Kidney glomerular epithelial cell (primary cell): ENCODE measurements at regions not wholly inside any gene's neighbourhood (a gene's known extent, or its start where the extent isn't known, plus 50 kb on each side); places are given as distances from the start of the nearest gene placed in this dataset.

Source experiments
- DNase-seq: peaks from one replicate; lab custom pipeline; 2025; lab: John Stamatoyannopoulos, UW

- DNase-seq: no peak
Measured at GRCh38 chr22:49586873-49587272, 240.8 kb downstream of the BRD1 start.

- no peak for DNase-seq
Measured at GRCh38 chr22:49586244-49586748, 241.4 kb downstream of the BRD1 start.

GRCh38 chr22:49585461-49586243, 242.0 kb downstream of the BRD1 start:
- no peak for DNase-seq

DNA sequence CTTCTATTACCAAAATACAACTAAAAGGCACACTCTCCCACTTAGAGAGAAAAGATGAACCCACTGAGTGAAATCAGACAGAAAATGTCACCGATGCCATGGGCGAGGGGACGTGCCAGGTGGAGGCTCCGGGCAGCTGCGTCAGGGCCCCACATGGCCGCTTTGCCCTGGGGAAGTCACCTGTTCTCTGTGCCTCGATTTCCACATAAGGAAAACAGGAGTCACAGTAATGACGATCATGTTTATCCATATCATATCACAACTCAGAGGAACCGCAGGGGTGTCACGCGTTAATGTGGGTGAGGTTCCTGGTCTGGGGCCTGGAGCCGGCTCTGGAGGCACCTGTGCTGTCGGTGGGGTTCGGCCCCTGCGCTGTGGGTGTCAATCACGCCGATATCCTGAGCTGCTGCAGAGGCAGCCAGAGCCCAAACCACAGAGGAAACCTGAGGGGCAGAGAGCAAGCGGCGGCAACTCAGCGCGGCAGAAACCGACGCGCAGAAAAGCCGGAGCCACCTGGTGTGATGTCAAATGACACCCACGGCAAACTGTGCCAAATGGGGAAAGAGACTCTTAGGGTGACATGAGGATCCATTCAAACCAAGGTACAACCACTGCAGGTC, 243.7 kb downstream of the BRD1 start:
- no peak for DNase-seq

DNA sequence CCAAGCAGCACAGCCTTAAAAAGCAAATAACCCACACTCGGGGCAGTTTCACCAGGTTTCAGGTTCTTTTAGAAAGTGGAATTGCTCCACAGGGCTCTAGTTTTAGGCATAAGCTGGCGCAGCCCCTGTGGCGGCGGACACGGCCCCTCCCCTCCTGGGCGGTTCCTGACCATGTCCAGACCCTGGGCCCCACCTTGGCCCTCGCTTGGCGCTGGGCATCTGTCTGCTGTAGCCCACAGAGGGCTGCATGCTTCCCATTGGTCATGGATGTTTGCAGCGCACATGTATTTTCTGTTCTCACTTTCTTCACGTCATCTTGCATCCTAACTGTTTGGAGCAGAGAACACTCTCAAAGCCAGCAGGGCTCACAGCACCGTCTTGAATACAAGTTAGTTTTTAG, 244.3 kb downstream of the BRD1 start:
- DNase-seq: no peak

DNA sequence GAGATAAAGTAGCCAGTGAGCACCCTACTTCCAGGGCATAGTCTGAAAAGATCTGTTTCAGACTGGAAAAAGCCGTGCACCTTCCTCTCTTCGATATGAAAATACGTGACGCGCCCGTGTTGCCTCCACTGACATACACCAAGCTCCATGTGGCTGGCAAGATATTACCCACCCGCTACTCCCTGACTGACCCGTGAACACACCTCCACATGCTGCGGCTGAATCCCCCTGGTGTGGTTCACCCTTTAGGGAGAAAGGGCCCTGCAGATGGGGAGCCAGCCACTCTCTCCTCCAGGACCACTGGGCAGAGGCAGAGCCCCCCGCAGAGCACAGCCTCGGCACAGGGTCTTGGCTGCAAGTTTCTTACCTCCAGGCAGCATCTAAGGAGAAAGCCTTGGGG, 245.0 kb downstream of the BRD1 start:
- no peak for DNase-seq

DNA sequence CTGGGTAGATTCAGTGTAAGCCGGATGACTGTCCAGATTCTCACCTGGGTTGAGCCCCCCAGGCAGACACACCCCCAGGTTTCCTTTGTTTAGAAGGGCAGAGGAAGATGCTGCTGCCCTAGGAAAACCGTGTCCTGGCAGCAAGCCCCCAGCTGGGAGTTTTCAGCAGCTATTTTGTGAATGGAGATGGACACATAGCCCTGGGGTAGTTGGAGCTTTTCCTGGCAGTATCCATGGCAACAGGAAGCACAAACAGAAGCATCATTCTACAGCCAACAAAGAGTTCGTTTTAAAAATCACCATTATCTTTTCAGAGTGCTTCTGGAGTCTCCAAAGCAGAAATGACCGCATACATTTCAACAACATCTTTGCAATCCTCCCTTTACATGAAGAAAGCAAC, 245.5 kb downstream of the BRD1 start:
- no peak for DNase-seq

GRCh38 chr22:49580024-49580423, 247.6 kb downstream of the BRD1 start:
- DNase-seq: no peak

DNA sequence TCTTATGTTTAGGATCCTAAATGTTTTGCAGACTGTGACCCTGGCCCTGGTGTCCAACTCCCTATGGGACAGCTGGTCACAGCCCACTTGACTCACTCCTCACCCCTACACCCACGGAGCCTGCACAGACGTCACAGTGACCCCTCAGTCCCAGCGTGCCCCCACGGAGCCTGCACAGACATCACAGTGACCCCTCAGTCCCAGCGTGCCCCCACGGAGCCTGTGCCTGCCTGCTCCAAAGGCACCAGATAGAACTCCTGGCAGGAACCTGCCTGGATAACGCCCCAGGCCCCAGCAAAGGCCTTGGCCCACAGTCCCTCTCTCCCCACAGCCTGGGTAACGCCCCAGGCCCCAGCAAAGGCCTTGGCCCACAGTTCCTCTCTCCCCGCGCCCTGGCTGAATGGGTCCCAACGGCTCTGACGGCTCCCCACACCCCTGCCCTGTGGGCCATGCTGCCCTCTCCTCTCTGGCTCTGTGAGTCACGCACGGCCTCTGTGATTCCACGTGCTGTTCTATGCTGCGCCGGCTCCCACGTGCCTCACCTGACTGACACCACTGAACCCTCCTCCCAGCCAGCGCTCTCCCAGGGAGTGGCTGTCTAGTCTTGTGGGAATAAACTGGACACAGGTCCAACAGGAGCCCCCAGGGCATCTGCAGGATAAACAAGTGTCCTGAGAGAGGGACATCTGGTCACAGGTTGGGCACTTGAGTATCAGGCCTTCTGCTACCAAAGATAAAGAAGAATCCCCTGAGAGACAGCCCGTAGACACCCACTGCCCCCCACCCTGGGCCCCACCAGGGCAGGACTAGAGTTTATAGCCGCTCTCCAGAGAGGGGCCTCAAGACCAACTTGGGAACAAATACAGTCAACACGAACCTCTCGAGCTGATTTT, 250.3 kb downstream of the BRD1 start:
- DNase-seq: no peak

GRCh38 chr22:49576241-49577141, 251.2 kb downstream of the BRD1 start:
- no peak for DNase-seq

GRCh38 chr22:49575703-49576081, 252.0 kb downstream of the BRD1 start:
- no peak for DNase-seq

DNA sequence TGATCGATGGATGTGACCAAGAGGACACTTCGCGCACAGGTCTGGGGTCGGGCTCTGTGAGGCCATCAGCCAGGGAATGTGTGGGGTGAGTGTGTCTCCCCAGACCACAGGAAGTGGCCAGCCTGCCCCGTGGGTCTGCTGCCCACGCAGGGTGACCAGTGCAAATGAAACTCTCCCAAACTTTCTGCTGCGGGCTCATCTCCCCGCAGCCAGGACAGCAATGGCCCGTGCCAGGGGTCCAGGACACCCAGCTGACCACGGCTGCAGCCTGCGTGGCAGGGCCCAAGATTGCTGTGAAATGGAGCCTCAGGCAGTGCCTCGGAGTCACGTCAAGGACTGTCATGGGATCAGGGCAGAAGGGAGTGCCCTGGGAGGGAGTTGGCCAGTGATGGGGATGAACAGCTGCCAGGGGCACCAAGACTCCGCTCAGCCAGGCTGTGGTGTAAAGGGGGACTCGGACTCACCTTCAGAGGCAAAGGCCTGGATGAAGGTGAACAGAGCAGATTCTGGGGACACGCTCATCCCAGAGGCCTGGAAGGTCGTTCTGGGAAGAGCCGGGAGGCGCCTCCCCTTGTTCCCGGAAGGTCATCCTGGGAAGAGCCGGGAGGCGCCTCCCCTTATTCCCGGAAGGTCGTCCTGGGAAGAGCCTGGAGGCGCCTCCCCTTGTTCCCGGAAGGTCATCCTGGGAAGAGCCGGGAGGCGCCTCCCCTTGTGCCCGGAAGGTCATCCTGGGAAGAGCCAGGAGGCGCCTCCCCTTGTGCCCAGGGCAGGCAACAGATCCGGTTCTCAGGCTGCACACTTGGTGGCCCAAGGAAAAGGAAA, 252.6 kb downstream of the BRD1 start:
- no peak for DNase-seq

GRCh38 chr22:49574205-49574880, 253.3 kb downstream of the BRD1 start:
- DNase-seq: no peak

DNA sequence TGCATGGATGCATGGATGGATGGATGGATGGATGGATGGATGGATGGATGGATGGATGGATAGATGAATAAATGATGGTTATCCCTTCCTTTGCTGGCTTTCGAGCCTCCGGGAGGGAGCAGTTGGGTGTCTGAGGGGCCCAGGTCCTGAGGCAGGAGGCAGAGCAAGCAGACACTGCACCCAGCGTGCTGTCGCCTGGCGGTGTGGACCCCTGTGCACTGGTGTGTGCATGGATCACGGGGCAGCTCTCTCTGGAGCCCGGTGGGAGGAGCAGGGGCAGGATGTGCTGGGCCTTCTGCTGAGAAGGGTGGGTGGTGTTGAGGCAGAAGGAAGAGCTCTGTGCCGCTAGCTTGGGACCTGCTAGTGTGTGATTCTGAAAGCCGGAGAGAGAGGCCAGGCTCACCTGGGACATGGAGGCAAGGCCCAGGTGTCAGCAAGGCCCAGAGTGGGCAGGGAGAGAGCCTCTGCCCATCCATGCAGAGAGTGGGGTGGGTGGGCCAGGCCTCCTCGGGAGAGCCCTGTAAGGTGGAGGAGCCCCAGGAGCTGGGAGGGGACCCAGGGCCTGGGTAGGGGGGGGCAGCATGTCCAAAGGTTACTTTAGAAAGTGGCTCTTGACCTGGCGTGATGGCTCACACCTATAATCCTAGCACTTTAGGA, 254.4 kb downstream of the BRD1 start:
- DNase-seq: no peak

DNA sequence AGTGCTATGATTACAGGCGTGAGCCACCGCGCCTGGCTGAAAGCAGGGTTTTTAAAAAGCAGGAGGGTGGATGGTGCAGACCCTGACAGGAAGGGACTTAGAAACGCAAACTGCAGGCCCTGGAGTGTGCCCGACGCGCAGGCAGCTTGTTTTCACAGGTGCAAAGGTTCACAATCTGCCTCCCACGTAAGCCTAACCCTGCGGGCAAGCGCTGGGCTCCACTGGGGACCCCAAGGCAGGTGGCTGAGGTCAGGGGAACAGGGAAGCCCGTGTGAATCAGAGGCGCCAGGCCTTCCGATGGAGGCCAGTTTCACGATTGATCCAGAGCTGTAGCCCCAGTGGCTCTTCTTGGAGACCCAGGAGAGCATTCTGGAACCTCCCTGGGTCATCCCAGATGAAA, 256.3 kb downstream of the BRD1 start:
- no peak for DNase-seq

- DNase-seq: no peak
Measured at GRCh38 chr22:49570032-49570848, 257.4 kb downstream of the BRD1 start.

- no peak for DNase-seq
Measured at GRCh38 chr22:49569286-49570031, 258.2 kb downstream of the BRD1 start.

GRCh38 chr22:49568751-49569285, 258.9 kb downstream of the BRD1 start:
- DNase-seq: no peak
